Neural cell (in vitro differentiated cells): ENCODE measurements at regions not wholly inside any gene's neighbourhood (a gene's known extent, or its start where the extent isn't known, plus 50 kb on each side); places are given as distances from the start of the nearest gene placed in this dataset.

Experiments
- EP300 ChIP-seq: fragments of 450-650 bp; conservative IDR thresholded peaks from 2 replicates; pipeline ENCODE4 v1.6.1; 2014; ENCODE audit warnings: antibody characterized with exemption, mild to moderate bottlenecking, moderate library complexity; ENCODE audit not compliant: poor library complexity, severe bottlenecking
- EZH2 ChIP-seq: fragments of 200-600, 300-800 bp; shearing (Covaris generic), sonication (generic); IDR thresholded peaks from 2 replicates; pipeline ENCODE4 v1.6.1; 2014; ENCODE audit warnings: antibody characterized with exemption, low read length, borderline replicate concordance, mild to moderate bottlenecking; ENCODE audit not compliant: insufficient read depth, poor library complexity, severe bottlenecking
- TF ChIP-seq, protein P1 (sequence below): IDR thresholded peaks from 2 replicates; pipeline ENCODE4 v1.6.1; 2012; ENCODE audit warnings: borderline replicate concordance
- TF ChIP-seq, protein P2 (sequence below): fragments of 450-650 bp; IDR thresholded peaks from 2 replicates; pipeline ENCODE4 v1.5.1; 2014; ENCODE audit warnings: antibody characterized with exemption, mild to moderate bottlenecking, moderate library complexity; ENCODE audit not compliant: poor library complexity, severe bottlenecking

DNA sequence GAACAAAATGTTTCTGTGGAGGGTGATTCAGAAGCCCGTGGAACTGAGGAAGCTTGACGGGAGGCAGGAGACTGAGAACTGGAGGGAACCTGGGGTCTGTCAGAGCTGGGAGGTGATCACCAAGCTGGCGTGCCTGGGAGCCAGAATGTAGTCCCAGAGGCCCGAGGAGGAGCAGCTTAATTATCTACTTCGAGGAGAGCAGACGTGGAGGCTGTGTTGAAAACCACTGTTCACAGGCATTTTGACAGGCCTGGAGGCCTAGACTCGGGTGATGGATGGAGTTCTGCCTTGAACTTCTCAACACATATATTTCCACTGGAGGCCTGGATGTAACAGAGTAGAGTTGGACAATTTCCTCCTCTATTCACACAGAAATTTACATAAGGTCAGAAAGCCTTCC is 177.7 kb upstream of the SALL1 start:
- TF ChIP-seq, protein P1, sequence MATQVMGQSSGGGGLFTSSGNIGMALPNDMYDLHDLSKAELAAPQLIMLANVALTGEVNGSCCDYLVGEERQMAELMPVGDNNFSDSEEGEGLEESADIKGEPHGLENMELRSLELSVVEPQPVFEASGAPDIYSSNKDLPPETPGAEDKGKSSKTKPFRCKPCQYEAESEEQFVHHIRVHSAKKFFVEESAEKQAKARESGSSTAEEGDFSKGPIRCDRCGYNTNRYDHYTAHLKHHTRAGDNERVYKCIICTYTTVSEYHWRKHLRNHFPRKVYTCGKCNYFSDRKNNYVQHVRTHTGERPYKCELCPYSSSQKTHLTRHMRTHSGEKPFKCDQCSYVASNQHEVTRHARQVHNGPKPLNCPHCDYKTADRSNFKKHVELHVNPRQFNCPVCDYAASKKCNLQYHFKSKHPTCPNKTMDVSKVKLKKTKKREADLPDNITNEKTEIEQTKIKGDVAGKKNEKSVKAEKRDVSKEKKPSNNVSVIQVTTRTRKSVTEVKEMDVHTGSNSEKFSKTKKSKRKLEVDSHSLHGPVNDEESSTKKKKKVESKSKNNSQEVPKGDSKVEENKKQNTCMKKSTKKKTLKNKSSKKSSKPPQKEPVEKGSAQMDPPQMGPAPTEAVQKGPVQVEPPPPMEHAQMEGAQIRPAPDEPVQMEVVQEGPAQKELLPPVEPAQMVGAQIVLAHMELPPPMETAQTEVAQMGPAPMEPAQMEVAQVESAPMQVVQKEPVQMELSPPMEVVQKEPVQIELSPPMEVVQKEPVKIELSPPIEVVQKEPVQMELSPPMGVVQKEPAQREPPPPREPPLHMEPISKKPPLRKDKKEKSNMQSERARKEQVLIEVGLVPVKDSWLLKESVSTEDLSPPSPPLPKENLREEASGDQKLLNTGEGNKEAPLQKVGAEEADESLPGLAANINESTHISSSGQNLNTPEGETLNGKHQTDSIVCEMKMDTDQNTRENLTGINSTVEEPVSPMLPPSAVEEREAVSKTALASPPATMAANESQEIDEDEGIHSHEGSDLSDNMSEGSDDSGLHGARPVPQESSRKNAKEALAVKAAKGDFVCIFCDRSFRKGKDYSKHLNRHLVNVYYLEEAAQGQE: no peak
- TF ChIP-seq, protein P2, sequence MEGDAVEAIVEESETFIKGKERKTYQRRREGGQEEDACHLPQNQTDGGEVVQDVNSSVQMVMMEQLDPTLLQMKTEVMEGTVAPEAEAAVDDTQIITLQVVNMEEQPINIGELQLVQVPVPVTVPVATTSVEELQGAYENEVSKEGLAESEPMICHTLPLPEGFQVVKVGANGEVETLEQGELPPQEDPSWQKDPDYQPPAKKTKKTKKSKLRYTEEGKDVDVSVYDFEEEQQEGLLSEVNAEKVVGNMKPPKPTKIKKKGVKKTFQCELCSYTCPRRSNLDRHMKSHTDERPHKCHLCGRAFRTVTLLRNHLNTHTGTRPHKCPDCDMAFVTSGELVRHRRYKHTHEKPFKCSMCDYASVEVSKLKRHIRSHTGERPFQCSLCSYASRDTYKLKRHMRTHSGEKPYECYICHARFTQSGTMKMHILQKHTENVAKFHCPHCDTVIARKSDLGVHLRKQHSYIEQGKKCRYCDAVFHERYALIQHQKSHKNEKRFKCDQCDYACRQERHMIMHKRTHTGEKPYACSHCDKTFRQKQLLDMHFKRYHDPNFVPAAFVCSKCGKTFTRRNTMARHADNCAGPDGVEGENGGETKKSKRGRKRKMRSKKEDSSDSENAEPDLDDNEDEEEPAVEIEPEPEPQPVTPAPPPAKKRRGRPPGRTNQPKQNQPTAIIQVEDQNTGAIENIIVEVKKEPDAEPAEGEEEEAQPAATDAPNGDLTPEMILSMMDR: no peak
- no peak for TF ChIP-seq EZH2
- no peak for TF ChIP-seq EP300
